Skeletal muscle satellite cell (primary cell): ENCODE measurements at regions not wholly inside any gene's neighbourhood (a gene's known extent, or its start where the extent isn't known, plus 50 kb on each side); places are given as distances from the start of the nearest gene placed in this dataset.
A peak's percentile ranks its signal among the peaks of the same experiment; 100 is the strongest.

Experiments
- H3K27me3 ChIP-seq: 2 replicates; pipeline ENCODE4 v1.7.0; 2013; ENCODE audit warnings: low read length; ENCODE audit not compliant: control insufficient read depth, insufficient read depth
- H3K36me3 ChIP-seq: 2 replicates; pipeline ENCODE4 v1.7.0; 2013; ENCODE audit warnings: mild to moderate bottlenecking, control low read depth, low read length; ENCODE audit not compliant: insufficient read depth
- H3K4me1 ChIP-seq: 2 replicates; pipeline ENCODE4 v1.7.0; 2013; ENCODE audit warnings: low read length; ENCODE audit not compliant: control insufficient read depth, insufficient read depth
- H3K4me2 ChIP-seq: 2 replicates; pipeline ENCODE4 v1.7.0; 2013; ENCODE audit warnings: mild to moderate bottlenecking, low read length
- H3K4me3 ChIP-seq: 2 replicates; pipeline ENCODE4 v1.7.0; 2013; ENCODE audit warnings: low read length
- H3K9ac ChIP-seq: 2 replicates; pipeline ENCODE4 v1.7.0; 2013; ENCODE audit warnings: mild to moderate bottlenecking, low read depth, low read length, moderate library complexity
- H3K9me3 ChIP-seq: replicated peaks from 2 replicates; pipeline ENCODE4 v1.7.0; 2013; ENCODE audit warnings: mild to moderate bottlenecking, control low read depth, low read length

DNA sequence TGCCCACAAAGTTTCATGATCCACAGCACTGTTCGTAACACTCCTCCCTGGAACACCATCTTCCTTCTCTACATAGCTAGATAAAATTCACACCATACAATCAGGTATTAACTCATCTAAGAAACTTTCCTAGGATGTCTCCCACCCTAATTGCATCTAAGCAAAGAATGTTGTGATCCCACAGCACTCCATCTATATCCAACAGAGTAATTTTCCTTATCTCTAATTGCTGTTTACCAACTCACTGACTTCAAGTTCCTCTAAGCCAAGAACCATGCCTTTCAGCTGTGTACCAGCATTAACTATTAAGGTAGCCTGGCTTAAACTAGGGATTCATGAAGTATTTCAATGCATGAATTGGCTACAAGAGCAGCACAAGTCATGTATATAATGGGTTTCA lies 114.2 kb downstream of the SIPA1L2 start:
- no peak overlapping the region for H3K4me3 ChIP-seq
- H3K9ac ChIP-seq = no peak overlapping the region
- H3K9me3 ChIP-seq = no peaks in the 10 kb centered on the region
- H3K36me3 ChIP-seq = no peaks in the 10 kb centered on the region
- no peaks in the 10 kb centered on the region for H3K27me3 ChIP-seq
- peaks cover 10% of the 10 kb centered on the region for H3K4me1 ChIP-seq
- H3K4me2 ChIP-seq = no peak overlapping the region

- Histone ChIP-seq H3K4me3 (no peak overlapping the region), H3K9ac (no peak overlapping the region), H3K9me3 (no peaks in the 10 kb centered on the region), H3K36me3 (no peaks in the 10 kb centered on the region), H3K27me3 (no peaks in the 10 kb centered on the region), H3K4me1 (peaks cover 27% of the 10 kb centered on the region), H3K4me2 (no peak overlapping the region)
Observed at GRCh38 chr1:232512712-232513111, 117.2 kb downstream of the SIPA1L2 start.

- Histone ChIP-seq H3K36me3 (no peaks in the 10 kb centered on the region), H3K27me3 (no peaks in the 10 kb centered on the region), H3K4me2 (peak overlapping the region; percentile 42), H3K4me1 (peaks cover 27% of the 10 kb centered on the region), H3K9ac (no peak overlapping the region), H3K9me3 (no peaks in the 10 kb centered on the region), H3K4me3 (no peak overlapping the region)
Observed at GRCh38 chr1:232511172-232511571, 118.8 kb downstream of the SIPA1L2 start.

GRCh38 chr1:232510367-232511110 lies 119.4 kb downstream of the SIPA1L2 start:
- Histone ChIP-seq H3K9me3 (no peaks in the 10 kb centered on the region), H3K27me3 (no peaks in the 10 kb centered on the region), H3K4me1 (peaks cover 27% of the 10 kb centered on the region), H3K9ac (no peak overlapping the region), H3K36me3 (no peaks in the 10 kb centered on the region), H3K4me2 (peak overlapping the region; percentile 42), H3K4me3 (no peak overlapping the region)

GRCh38 chr1:232509570-232509969 lies 120.4 kb downstream of the SIPA1L2 start:
- Histone ChIP-seq H3K27me3 (no peaks in the 10 kb centered on the region), H3K4me3 (no peak overlapping the region), H3K4me1 (peaks cover 29% of the 10 kb centered on the region), H3K9ac (no peak overlapping the region), H3K9me3 (no peaks in the 10 kb centered on the region), H3K36me3 (no peaks in the 10 kb centered on the region), H3K4me2 (no peak overlapping the region)

DNA sequence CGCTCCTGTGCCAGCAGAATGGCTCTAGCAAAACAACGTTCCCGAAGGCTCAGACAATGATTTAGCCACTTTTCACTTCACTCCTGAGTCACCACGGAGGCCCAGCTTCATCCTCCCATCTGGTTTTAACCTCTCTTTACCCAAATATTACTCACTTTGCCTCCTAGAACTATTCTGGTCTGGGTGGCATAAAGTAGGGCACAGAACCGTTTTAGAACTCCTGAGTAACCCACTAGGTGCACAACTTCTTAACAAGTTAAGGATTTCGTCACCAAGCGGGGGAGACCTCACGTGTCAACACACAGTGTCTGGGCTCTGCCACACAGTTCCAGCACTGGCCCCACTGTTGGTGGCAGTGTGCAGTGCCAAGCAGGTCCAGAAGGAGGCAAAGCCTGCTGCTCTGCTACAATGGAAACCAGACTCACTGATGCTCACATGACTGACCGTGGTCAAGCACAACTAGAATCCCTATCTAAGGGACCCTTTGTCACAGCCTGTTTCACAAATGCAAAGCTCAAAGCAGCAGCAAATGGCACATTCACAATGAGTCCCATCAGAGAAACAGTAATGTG lies 121.7 kb downstream of the SIPA1L2 start:
- Histone ChIP-seq H3K9me3 (no peaks in the 10 kb centered on the region), H3K36me3 (no peaks in the 10 kb centered on the region), H3K4me1 (peaks cover 31% of the 10 kb centered on the region), H3K9ac (no peak overlapping the region), H3K27me3 (no peaks in the 10 kb centered on the region), H3K4me2 (no peak overlapping the region), H3K4me3 (no peak overlapping the region)

DNA sequence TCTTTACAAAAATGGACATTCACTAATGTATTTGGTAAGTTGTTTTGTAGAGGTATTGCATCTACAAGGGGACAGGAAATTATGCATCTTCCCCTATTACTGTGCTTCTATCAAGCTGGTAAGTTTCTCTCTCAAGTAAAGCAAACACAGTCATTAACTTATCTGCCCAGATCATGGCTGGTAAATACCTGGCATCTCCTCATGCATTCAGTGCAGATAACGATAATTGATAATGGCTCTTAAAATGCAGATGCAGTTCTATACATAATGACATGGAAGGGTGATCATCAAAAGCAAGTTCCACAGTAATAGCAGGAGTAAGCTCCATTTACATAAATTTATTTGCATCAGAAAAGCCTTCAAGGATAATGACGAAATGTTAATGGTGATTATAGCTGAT lies 122.4 kb downstream of the SIPA1L2 start:
- H3K9ac ChIP-seq = no peak overlapping the region
- H3K36me3 ChIP-seq = no peaks in the 10 kb centered on the region
- H3K4me3 ChIP-seq = no peak overlapping the region
- no peak overlapping the region for H3K4me2 ChIP-seq
- H3K4me1 ChIP-seq = peaks cover 31% of the 10 kb centered on the region
- H3K9me3 ChIP-seq = no peaks in the 10 kb centered on the region
- no peaks in the 10 kb centered on the region for H3K27me3 ChIP-seq

- H3K27me3 ChIP-seq = no peaks in the 10 kb centered on the region
- peaks cover 23% of the 10 kb centered on the region for H3K4me1 ChIP-seq
- H3K9ac ChIP-seq = no peak overlapping the region
Observed at GRCh38 chr1:232505884-232506283, 124.0 kb downstream of the SIPA1L2 start.

GRCh38 chr1:232504651-232505050 lies 125.3 kb downstream of the SIPA1L2 start:
- Histone ChIP-seq H3K4me2 (no peak overlapping the region), H3K4me3 (no peak overlapping the region), H3K4me1 (peaks cover 13% of the 10 kb centered on the region), H3K9me3 (no peaks in the 10 kb centered on the region), H3K27me3 (no peaks in the 10 kb centered on the region), H3K9ac (no peak overlapping the region), H3K36me3 (no peaks in the 10 kb centered on the region)

More at GRCh38 chr1:232505884-232506283, 124.0 kb downstream of the SIPA1L2 start:
- no peak overlapping the region for H3K4me2 ChIP-seq
- H3K9me3 ChIP-seq = no peaks in the 10 kb centered on the region
- no peak overlapping the region for H3K4me3 ChIP-seq
- no peaks in the 10 kb centered on the region for H3K36me3 ChIP-seq

GRCh38 chr1:232503497-232503896 lies 126.4 kb downstream of the SIPA1L2 start:
- Histone ChIP-seq H3K36me3 (no peaks in the 10 kb centered on the region), H3K4me3 (no peak overlapping the region), H3K9ac (no peak overlapping the region), H3K4me2 (no peak overlapping the region), H3K4me1 (peaks cover 9% of the 10 kb centered on the region), H3K9me3 (no peaks in the 10 kb centered on the region), H3K27me3 (peaks cover under 1% of the 10 kb centered on the region)

- Histone ChIP-seq H3K9ac (no peak overlapping the region), H3K4me1 (peaks cover 4% of the 10 kb centered on the region), H3K36me3 (no peaks in the 10 kb centered on the region), H3K4me3 (no peak overlapping the region), H3K27me3 (peaks cover 3% of the 10 kb centered on the region), H3K9me3 (no peaks in the 10 kb centered on the region), H3K4me2 (no peak overlapping the region)
Observed at GRCh38 chr1:232501854-232502253, 128.1 kb downstream of the SIPA1L2 start.

DNA sequence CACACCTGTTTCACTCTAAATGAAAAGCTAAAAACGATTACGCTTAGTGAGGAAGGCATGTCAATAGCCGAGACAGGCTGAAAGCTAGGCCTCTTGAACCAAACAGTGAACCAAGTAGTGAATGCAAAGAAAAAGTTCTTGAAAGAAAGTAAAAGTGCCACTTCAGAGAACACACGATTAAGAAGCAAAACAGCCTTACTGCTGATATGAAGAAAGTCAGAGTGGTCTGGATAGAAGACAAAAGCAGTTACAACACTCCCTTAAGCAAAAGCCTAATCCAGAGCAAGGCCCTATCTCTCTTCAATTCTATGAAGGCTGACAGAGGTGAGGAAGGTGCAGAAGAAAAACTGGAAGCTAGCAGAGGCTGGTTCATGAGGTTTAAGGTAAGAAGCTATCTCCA lies 130.7 kb downstream of the SIPA1L2 start:
- H3K4me1 ChIP-seq = no peaks in the 10 kb centered on the region
- H3K27me3 ChIP-seq = peaks cover 3% of the 10 kb centered on the region
- no peak overlapping the region for H3K4me3 ChIP-seq
- no peaks in the 10 kb centered on the region for H3K9me3 ChIP-seq
- H3K4me2 ChIP-seq = no peak overlapping the region
- H3K9ac ChIP-seq = no peak overlapping the region
- no peaks in the 10 kb centered on the region for H3K36me3 ChIP-seq
